Right atrium auricular region (tissue), 2 donors: ENCODE measurements at regions not wholly inside any gene's neighbourhood (a gene's known extent, or its start where the extent isn't known, plus 50 kb on each side); places are given as distances from the start of the nearest gene placed in this dataset.

Experiments
- DNase-seq: peaks from one replicate; pipeline ENCODE4 v3.0.0-alpha.2; 2019; ENCODE audit warnings: low spot score
- H3K27ac ChIP-seq, 2 donors: fragments of 200-600 bp; sonication (generic); 1 replicate in 1 of 2; 2 replicates in 1 of 2; pipeline ENCODE4 v1.5.1; 2016 to 2019
- H3K27me3 ChIP-seq, 2 donors: fragments of 200-600 bp; sonication (generic); one replicate each; pipeline versions ENCODE4 v1.5.1 to v1.6.0; 2017 to 2019
- H3K36me3 ChIP-seq: fragments of 200-600 bp; sonication (generic); one replicate; pipeline ENCODE4 v1.5.1; 2016
- H3K4me1 ChIP-seq, 2 donors: fragments of 200-600 bp; sonication (generic); one replicate each; pipeline versions ENCODE4 v1.5.1 to v1.6.0; 2017 to 2019
- H3K4me3 ChIP-seq, 2 donors: fragments of 200-600 bp; sonication (generic); 1 replicate in 1 of 2; 2 replicates in 1 of 2; pipeline ENCODE4 v1.5.1; 2017 to 2019; ENCODE audit warnings: mild to moderate bottlenecking in 1 of 2, moderate library complexity in 1 of 2
- H3K9me3 ChIP-seq, 2 donors: fragments of 200-600 bp; sonication (generic); one replicate each; pipeline ENCODE4 v1.5.1; 2019
- CTCF ChIP-seq, 2 donors: fragments of 200-600 bp; sonication (generic); IDR thresholded peaks; one replicate each; pipeline ENCODE4 v1.5.1; 2019; ENCODE audit warnings: antibody characterized with exemption in 2 of 2

GRCh38 chr9:13361076-13361475 is 81.6 kb upstream of the MPDZ start:
- no peak for TF ChIP-seq CTCF (IDR thresholded peaks at IDR 0.05)
- no peaks in the 10 kb centered on the region for H3K4me1 ChIP-seq
- DNase-seq: no peak
- H3K27me3 ChIP-seq: no peaks in the 10 kb centered on the region
- H3K27ac ChIP-seq: no peak overlapping the region
- no peak overlapping the region for H3K4me3 ChIP-seq
- no peaks in the 10 kb centered on the region for H3K9me3 ChIP-seq
- H3K36me3 ChIP-seq: no peaks in the 10 kb centered on the region

- no peaks in the 10 kb centered on the region for H3K27me3 ChIP-seq
- no peaks in the 10 kb centered on the region for H3K4me1 ChIP-seq
- TF ChIP-seq CTCF (IDR thresholded peaks at IDR 0.05): no peak
- DNase-seq: no peak
- no peak overlapping the region for H3K4me3 ChIP-seq
- H3K9me3 ChIP-seq: no peaks in the 10 kb centered on the region
- H3K36me3 ChIP-seq: no peaks in the 10 kb centered on the region
- H3K27ac ChIP-seq: no peak overlapping the region
These were observed 80.7 kb upstream of the MPDZ start for GRCh38 chr9:13360188-13360587.

GRCh38 chr9:13358128-13358527 is 78.6 kb upstream of the MPDZ start:
- TF ChIP-seq CTCF (IDR thresholded peaks at IDR 0.05): no peak
- no peak overlapping the region for H3K4me3 ChIP-seq
- H3K36me3 ChIP-seq: no peaks in the 10 kb centered on the region
- no peaks in the 10 kb centered on the region for H3K4me1 ChIP-seq
- H3K27ac ChIP-seq: no peak overlapping the region
- H3K9me3 ChIP-seq: no peaks in the 10 kb centered on the region
- no peak for DNase-seq
- H3K27me3 ChIP-seq: no peaks in the 10 kb centered on the region

- DNase-seq: no peak
- H3K9me3 ChIP-seq: no peaks in the 10 kb centered on the region
- no peaks in the 10 kb centered on the region for H3K36me3 ChIP-seq
- H3K4me3 ChIP-seq: no peak overlapping the region
- H3K27ac ChIP-seq: no peak overlapping the region
- no peak for TF ChIP-seq CTCF (IDR thresholded peaks at IDR 0.05)
- no peaks in the 10 kb centered on the region for H3K4me1 ChIP-seq
- H3K27me3 ChIP-seq: no peaks in the 10 kb centered on the region
These were observed 75.2 kb upstream of the MPDZ start for GRCh38 chr9:13354733-13355132.

GRCh38 chr9:13352451-13352979 is 73.0 kb upstream of the MPDZ start:
- no peaks in the 10 kb centered on the region for H3K36me3 ChIP-seq
- no peak for TF ChIP-seq CTCF (IDR thresholded peaks at IDR 0.05)
- H3K27me3 ChIP-seq: no peaks in the 10 kb centered on the region
- no peaks in the 10 kb centered on the region for H3K4me1 ChIP-seq
- no peak for DNase-seq
- H3K9me3 ChIP-seq: no peaks in the 10 kb centered on the region
- no peak overlapping the region for H3K4me3 ChIP-seq
- H3K27ac ChIP-seq: no peak overlapping the region

- TF ChIP-seq CTCF (IDR thresholded peaks at IDR 0.05): peak; percentile 41 to 71
- Histone ChIP-seq H3K36me3 (no peaks in the 10 kb centered on the region), H3K4me3 (no peak overlapping the region), H3K27me3 (no peaks in the 10 kb centered on the region), H3K9me3 (no peaks in the 10 kb centered on the region), H3K4me1 (no peaks in the 10 kb centered on the region), H3K27ac (no peak overlapping the region)
- no peak for DNase-seq
These were observed 72.4 kb upstream of the MPDZ start for GRCh38 chr9:13351778-13352386.
